BLaER1 (cell line): ENCODE measurements at regions not wholly inside any gene's neighbourhood (a gene's known extent, or its start where the extent isn't known, plus 50 kb on each side); places are given as distances from the start of the nearest gene placed in this dataset.
A peak's percentile ranks its signal among the peaks of the same experiment; 100 is the strongest.

Experiments
- H3K27ac ChIP-seq: shearing (Covaris generic); formaldehyde crosslinking; 2 replicates; pipeline ENCODE4 v1.8.1; 2022
- H3K27me3 ChIP-seq: shearing (Covaris generic); formaldehyde crosslinking; 2 replicates; pipeline ENCODE4 v1.8.1; 2022
- H3K36me3 ChIP-seq: shearing (Covaris generic); formaldehyde crosslinking; 2 replicates; pipeline ENCODE4 v1.8.1; 2022
- H3K4me1 ChIP-seq: shearing (Covaris generic); formaldehyde crosslinking; 2 replicates; pipeline ENCODE4 v1.8.1; 2022
- H3K4me2 ChIP-seq: shearing (Covaris generic); formaldehyde crosslinking; 2 replicates; pipeline ENCODE4 v1.8.1; 2022
- H3K4me3 ChIP-seq: shearing (Covaris generic); formaldehyde crosslinking; 2 replicates; pipeline ENCODE4 v1.8.1; 2022
- H3K9ac ChIP-seq: shearing (Covaris generic); formaldehyde crosslinking; 2 replicates; pipeline ENCODE4 v1.8.1; 2022
- H3K9me3 ChIP-seq: shearing (Covaris generic); formaldehyde crosslinking; 2 replicates; pipeline ENCODE4 v1.8.1; 2022
- H4K20me1 ChIP-seq: shearing (Covaris generic); formaldehyde crosslinking; 2 replicates; pipeline ENCODE4 v1.8.1; 2022
- Cebpa-rat ChIP-seq: shearing (Covaris generic); IDR thresholded peaks from 2 replicates; pipeline ENCODE4 v1.8.1; 2022

DNA sequence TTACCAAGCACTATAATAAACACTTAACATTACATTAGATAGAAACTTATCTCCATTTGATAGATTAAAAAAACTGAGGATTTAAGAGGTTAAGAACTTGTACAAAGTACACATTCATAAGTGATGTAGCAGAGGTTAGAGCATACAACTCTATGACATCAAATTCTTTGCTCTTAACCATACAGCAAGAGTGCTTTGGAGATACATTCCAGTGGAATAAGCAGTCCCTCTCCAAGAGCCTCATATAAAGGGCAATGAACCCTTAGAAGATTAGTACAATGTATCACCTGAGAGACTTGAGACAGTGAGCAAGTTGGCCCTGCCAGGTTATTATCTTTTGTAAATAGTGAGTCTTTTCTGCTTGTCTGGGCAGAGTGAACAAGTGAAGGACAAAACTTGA is 600.4 kb upstream of the CT83 start:
- no peak overlapping the region for H3K27ac ChIP-seq
- no peak overlapping the region for H3K4me2 ChIP-seq
- no peak for TF ChIP-seq Cebpa-rat

DNA sequence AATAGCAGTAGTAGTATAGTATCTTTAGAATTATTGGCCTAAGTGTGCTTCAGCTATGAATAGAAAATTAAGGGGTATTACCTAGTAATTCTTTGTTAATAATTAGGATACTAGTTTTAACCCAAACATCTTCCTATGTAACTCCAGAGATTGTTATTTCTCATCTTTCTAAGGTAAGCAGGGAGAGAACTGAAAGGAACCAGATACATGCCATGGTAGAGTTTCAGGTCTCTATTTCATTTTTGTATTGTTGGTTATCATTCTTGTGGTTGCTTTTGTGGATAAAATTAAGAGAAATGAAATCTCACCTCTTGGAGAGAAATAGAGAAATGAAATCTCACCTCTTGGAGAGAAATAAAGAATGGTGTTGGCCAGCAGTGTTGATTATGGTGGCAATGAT is 597.1 kb upstream of the CT83 start:
- Histone ChIP-seq H3K4me2 (no peak overlapping the region), H3K27ac (no peak overlapping the region), H3K27me3 (no peaks in the 10 kb centered on the region), H3K36me3 (no peaks in the 10 kb centered on the region), H3K9me3 (no peaks in the 10 kb centered on the region), H4K20me1 (no peaks in the 10 kb centered on the region), H3K4me1 (no peaks in the 10 kb centered on the region), H3K9ac (no peak overlapping the region), H3K4me3 (no peak overlapping the region)
- TF ChIP-seq Cebpa-rat: no peak

More for the DNA sequence above, 600.4 kb upstream of the CT83 start:
- no peaks in the 10 kb centered on the region for H3K4me1 ChIP-seq
- H4K20me1 ChIP-seq: no peaks in the 10 kb centered on the region
- no peak overlapping the region for H3K9ac ChIP-seq
- H3K4me3 ChIP-seq: no peak overlapping the region
- H3K9me3 ChIP-seq: no peaks in the 10 kb centered on the region
- H3K27me3 ChIP-seq: no peaks in the 10 kb centered on the region
- H3K36me3 ChIP-seq: no peaks in the 10 kb centered on the region

DNA sequence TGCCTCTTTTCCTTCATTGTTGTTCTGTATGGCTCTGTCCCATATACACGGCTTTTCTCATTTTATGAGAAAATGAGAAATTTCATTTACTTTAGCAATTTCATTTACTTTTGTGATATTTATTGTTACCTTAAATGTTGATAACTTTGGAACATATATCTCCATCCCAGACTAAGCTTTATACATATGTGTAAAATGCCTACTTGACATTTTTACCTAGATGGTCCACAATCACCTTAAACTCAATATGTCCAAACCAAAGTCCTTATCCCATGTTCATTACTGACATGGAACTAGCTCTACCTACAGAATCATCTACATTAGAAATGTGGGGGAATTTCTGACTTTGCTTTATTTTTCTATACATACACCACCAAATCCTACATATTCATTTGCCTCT is 590.5 kb upstream of the CT83 start:
- Histone ChIP-seq H3K9ac (no peak overlapping the region), H3K9me3 (0 out of 2 replicates have a peak, but pooled peaks cover 3% of the 10 kb centered on the region), H3K27me3 (no peaks in the 10 kb centered on the region), H3K27ac (no peak overlapping the region), H3K36me3 (no peaks in the 10 kb centered on the region), H4K20me1 (no peaks in the 10 kb centered on the region), H3K4me3 (no peak overlapping the region), H3K4me1 (no peaks in the 10 kb centered on the region), H3K4me2 (no peak overlapping the region)
- no peak for TF ChIP-seq Cebpa-rat

DNA sequence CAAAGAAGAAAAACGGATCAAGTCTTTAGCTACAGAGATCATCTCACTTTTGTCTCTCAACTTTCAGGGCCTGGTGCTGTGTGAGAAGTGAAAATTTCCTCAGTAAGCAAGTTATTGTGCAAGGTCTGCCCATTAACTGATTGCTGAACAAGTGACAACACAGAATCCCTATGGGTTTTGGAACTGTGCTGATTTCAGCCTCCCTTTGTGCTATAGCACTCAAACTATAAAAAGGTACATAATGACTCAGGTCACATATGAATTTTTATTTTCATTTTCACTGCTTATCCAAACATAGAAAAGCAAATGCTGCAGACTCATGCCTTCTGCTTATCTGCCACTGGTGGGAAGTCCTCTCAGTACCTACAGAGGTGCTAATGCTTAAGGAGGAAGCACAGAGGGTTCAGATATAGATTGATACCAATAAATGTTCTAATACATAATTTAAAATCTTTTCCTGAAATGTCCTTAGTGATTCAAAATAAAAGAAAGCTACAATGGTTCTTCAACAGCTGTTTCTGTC is 576.2 kb upstream of the CT83 start:
- Histone ChIP-seq H3K27me3 (no peaks in the 10 kb centered on the region), H3K27ac (no peak overlapping the region), H3K36me3 (no peaks in the 10 kb centered on the region), H3K9ac (no peak overlapping the region), H3K4me1 (no peaks in the 10 kb centered on the region), H3K9me3 (no peaks in the 10 kb centered on the region), H4K20me1 (no peaks in the 10 kb centered on the region), H3K4me3 (no peak overlapping the region), H3K4me2 (no peak overlapping the region)
- TF ChIP-seq Cebpa-rat: no peak

DNA sequence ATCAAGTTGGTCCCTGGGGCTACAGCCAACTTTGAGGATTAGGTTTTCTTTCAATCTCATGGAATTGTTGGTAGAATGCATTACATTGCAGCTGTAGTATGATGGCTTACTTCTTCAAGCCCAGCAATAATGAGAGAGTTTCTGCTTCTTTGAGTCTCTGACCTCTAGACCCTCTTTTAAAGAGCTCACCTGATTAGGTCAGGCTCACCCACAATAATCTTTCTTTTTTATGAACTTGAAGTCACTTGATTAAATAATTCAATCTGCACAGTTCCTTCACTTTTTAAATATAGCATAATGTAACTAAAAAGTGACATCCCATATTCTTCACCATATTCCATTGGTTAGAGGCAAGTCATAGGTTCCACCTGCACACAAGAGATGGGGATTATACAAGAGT is 547.5 kb upstream of the CT83 start:
- no peak overlapping the region for H3K4me3 ChIP-seq
- H4K20me1 ChIP-seq: no peaks in the 10 kb centered on the region
- no peaks in the 10 kb centered on the region for H3K4me1 ChIP-seq
- H3K9me3 ChIP-seq: no peaks in the 10 kb centered on the region
- no peaks in the 10 kb centered on the region for H3K36me3 ChIP-seq
- no peak for TF ChIP-seq Cebpa-rat
- no peak overlapping the region for H3K4me2 ChIP-seq
- no peak overlapping the region for H3K9ac ChIP-seq
- H3K27ac ChIP-seq: no peak overlapping the region
- no peaks in the 10 kb centered on the region for H3K27me3 ChIP-seq

DNA sequence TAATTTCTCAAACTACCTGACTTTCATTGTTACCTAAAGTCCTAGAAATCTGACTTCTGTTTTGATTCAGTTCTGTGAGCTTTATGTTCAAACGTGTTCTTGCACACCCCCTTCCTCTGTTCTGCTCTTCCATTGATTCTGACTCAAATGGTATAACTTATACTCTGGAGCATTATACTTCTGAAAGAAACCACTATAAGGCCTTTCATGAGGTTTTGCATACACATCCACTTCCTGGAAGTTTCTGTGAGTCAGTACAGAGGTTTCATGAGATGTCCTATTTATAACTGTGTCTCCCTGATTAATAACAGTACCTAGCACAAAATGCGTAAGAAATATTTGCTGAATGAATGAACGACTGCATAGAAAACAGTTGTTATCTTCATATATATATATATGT is 540.2 kb upstream of the CT83 start:
- 0 out of 2 replicates have a peak, but pooled peaks cover 7% of the 10 kb centered on the region for H3K4me1 ChIP-seq
- H3K36me3 ChIP-seq: no peaks in the 10 kb centered on the region
- no peak overlapping the region for H3K9ac ChIP-seq
- H3K27me3 ChIP-seq: peaks cover 16% of the 10 kb centered on the region
- H4K20me1 ChIP-seq: no peaks in the 10 kb centered on the region
- TF ChIP-seq Cebpa-rat: no peak
- no peak overlapping the region for H3K27ac ChIP-seq
- H3K9me3 ChIP-seq: no peaks in the 10 kb centered on the region
- 0 out of 2 replicates have a peak overlapping the region, but pooled peaks have one; percentile 1 for H3K4me2 ChIP-seq
- no peak overlapping the region for H3K4me3 ChIP-seq

DNA sequence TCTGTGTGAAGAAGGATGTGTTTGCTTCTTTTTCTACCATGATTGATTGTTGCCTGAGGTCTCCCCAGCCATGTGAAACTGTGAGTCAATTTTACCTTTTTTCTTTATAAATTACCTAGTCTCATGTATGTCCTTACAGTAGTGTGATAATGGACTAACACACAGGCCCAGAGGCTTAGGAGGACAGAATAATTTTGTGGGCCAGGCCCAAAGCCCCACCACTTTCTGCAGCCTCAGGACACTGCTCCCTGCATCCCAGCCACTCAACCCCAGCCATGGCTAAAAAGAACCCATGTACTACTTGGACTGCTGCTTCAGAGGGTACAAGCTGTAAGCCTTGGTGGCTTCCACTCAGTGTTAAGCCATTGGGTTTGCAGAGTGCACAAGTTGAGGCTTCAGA is 512.7 kb upstream of the CT83 start:
- no peak for TF ChIP-seq Cebpa-rat
- no peak overlapping the region for H3K4me3 ChIP-seq
- peaks cover 15% of the 10 kb centered on the region for H3K9me3 ChIP-seq
- H4K20me1 ChIP-seq: no peaks in the 10 kb centered on the region
- no peak overlapping the region for H3K27ac ChIP-seq
- H3K36me3 ChIP-seq: no peaks in the 10 kb centered on the region
- no peak overlapping the region for H3K4me2 ChIP-seq
- H3K9ac ChIP-seq: no peak overlapping the region
- H3K27me3 ChIP-seq: no peaks in the 10 kb centered on the region
- H3K4me1 ChIP-seq: no peaks in the 10 kb centered on the region

DNA sequence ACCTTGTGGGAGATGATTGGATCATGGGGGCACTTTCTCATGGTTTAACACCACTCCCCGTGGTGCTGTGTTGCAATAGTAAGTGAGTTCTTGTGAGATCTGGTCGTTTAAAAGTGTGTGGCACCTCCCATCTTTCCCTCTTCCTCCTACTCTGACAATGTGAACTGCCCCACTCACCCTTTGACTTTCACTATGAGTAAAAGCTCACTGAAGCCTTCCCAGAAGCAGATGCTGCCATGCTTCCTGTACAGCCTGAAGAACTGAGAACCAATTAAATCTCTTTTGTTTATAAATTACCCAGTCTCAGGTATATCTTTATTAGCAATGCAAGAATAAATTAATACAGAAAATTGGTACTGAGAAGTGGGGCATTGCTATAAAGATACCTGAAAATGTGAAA is 509.6 kb upstream of the CT83 start:
- Histone ChIP-seq H3K27me3 (no peaks in the 10 kb centered on the region), H3K4me3 (no peak overlapping the region), H3K4me2 (no peak overlapping the region), H3K4me1 (no peaks in the 10 kb centered on the region), H3K9ac (no peak overlapping the region), H4K20me1 (no peaks in the 10 kb centered on the region), H3K27ac (no peak overlapping the region), H3K9me3 (peaks cover 15% of the 10 kb centered on the region), H3K36me3 (no peaks in the 10 kb centered on the region)
- TF ChIP-seq Cebpa-rat: no peak

DNA sequence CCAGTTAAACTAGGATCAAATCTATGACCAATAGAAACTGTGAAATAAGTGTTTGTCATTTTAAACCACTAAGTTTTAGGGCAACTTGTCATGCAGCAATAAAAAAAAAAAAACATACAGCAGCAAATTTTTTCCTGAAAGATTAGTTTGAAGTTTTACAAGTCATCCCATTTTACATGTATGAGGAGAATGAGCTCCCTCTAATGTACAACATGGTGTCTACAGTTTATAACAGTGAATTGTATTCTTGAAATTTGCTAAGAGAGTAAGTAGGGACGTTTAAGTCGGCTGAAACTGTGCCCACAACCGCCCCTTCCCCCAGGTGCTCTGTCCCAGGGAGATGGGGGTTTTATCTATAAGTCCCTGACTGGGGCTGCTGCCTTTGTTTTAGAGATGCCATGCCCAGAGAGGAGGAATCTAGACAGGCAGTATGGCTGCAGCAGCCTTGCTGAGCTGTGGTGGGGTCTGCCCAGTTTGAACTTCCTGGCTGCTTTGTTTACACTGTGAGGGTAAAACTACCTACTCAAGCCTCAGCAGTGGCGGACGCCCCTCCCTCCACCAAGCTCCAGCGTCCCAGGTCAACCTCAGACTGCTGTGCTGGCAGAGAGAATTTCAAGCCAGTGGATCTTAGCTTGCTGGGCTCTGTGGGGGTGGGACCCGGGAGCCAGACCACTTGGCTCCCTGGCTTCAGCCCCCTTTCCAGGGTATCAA is 499.3 kb upstream of the CT83 start:
- Histone ChIP-seq H3K9me3 (no peaks in the 10 kb centered on the region), H3K4me3 (no peak overlapping the region), H3K4me1 (no peaks in the 10 kb centered on the region), H3K27me3 (no peaks in the 10 kb centered on the region), H4K20me1 (no peaks in the 10 kb centered on the region), H3K9ac (no peak overlapping the region), H3K4me2 (no peak overlapping the region), H3K36me3 (no peaks in the 10 kb centered on the region), H3K27ac (no peak overlapping the region)
- no peak for TF ChIP-seq Cebpa-rat

DNA sequence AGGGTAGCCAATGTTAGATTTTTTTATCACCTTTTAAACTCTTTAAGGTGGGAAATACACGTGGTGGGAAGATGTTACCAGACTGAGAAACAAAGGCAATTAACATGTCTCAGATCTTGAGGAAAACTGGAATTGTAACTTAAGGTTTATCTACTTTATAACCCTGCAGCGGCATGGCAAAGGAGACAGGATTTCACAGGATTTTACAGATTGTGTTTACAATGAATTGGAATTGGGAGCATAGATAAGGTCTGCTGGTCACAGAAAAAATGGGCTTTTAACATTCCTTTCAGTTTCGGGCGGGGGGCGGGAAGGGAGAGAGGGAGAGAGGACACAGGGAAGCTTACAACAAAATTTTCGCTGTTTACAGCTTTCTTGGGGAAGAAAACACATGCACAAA is 467.5 kb upstream of the CT83 start:
- H3K36me3 ChIP-seq: no peaks in the 10 kb centered on the region
- no peak overlapping the region for H3K9ac ChIP-seq
- TF ChIP-seq Cebpa-rat: no peak
- H3K27me3 ChIP-seq: peaks cover 27% of the 10 kb centered on the region
- no peak overlapping the region for H3K27ac ChIP-seq
- H3K9me3 ChIP-seq: peaks cover 8% of the 10 kb centered on the region
- no peak overlapping the region for H3K4me2 ChIP-seq
- no peaks in the 10 kb centered on the region for H4K20me1 ChIP-seq
- no peaks in the 10 kb centered on the region for H3K4me1 ChIP-seq
- no peak overlapping the region for H3K4me3 ChIP-seq

DNA sequence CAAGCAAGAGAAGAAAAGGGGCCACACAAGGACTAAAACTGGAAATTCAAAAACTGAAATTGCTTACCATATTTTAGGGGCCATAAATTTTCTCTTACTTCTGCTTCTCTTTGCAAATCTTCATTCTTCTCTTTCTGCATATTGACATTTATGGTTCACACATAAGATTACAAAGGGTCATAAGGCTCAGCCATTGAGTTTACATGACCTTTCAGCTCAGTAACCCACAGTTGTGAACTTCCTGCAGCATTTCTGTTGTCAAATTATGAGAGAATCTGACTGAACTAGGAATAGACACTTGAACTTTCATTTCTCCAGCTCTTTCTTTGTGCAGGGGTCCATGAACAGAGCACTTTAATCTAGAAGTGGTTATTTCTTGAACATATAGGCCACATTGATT is 434.8 kb upstream of the CT83 start:
- Histone ChIP-seq H3K27ac (no peak overlapping the region), H3K9ac (no peak overlapping the region), H3K27me3 (no peaks in the 10 kb centered on the region), H3K9me3 (peaks cover 4% of the 10 kb centered on the region), H3K4me1 (no peaks in the 10 kb centered on the region), H3K36me3 (no peaks in the 10 kb centered on the region), H4K20me1 (no peaks in the 10 kb centered on the region), H3K4me3 (no peak overlapping the region), H3K4me2 (no peak overlapping the region)
- TF ChIP-seq Cebpa-rat: no peak
